SK-N-SH (cell line): ENCODE measurements at regions not wholly inside any gene's neighbourhood (a gene's known extent, or its start where the extent isn't known, plus 50 kb on each side); places are given as distances from the start of the nearest gene placed in this dataset.
A peak's percentile ranks its signal among the peaks of the same experiment; 100 is the strongest.

Experiments used
- CTCF ChIA-PET: fragments of 300-600, 350-600 bp; formaldehyde crosslinking; extraction: SDS; loops from one replicate; lab custom pipeline; 2021; lab: Yijun Ruan, JAX
- POLR2A ChIA-PET: fragments of 350-600 bp; sonication (Branson Sonifier 250); formaldehyde crosslinking; extraction: SDS; loops from one replicate; lab custom pipeline; 2020; ENCODE audit warnings: antibody characterized with exemption, inconsistent platforms; lab: Yijun Ruan, JAX
- DNase-seq: peaks from one replicate; pipeline ENCODE4 v3.0.0; 2012
- H2AFZ ChIP-seq: fragments of 200-600 bp; sonication (generic); 2 replicates; pipeline ENCODE4 v1.8.1; 2016; ENCODE audit warnings: antibody characterized with exemption, mild to moderate bottlenecking, low read depth
- H3F3A ChIP-seq: fragments of 200-600 bp; sonication (generic); replicated peaks from 2 replicates; pipeline ENCODE3; 2016; ENCODE audit warnings: antibody characterized with exemption, mild to moderate bottlenecking; ENCODE audit not compliant: insufficient read depth
- H3K27ac ChIP-seq, 2 experiments: fragments of 200-500 bp in 1 of 2; fragments of 200-600 bp in 1 of 2; sonication (Bioruptor generic) in 1 of 2; sonication (generic), shearing (Covaris generic) in 1 of 2; 2 replicates each; pipeline versions ENCODE4 v1.5.1 to v1.6.1; 2014 to 2016; ENCODE audit warnings: low read depth in 2 of 2, inconsistent platforms in 1 of 2, low read length in 1 of 2, mild to moderate bottlenecking in 1 of 2, mixed read lengths in 1 of 2
- H3K27me3 ChIP-seq: fragments of 200-600 bp; sonication (generic), shearing (Covaris generic); 2 replicates; pipeline ENCODE4 v1.6.1; 2016; ENCODE audit warnings: mixed run types; ENCODE audit not compliant: insufficient read depth
- H3K36me3 ChIP-seq, 2 experiments: fragments of 200-500 bp in 1 of 2; fragments of 200-600 bp in 1 of 2; sonication (Bioruptor generic) in 1 of 2; sonication (generic) in 1 of 2; replicated peaks in 1 of 2; 2 replicates each; pipeline versions ENCODE3 to v1.5.1; 2014 to 2016; ENCODE audit warnings: low read length in 1 of 2, mild to moderate bottlenecking in 1 of 2; ENCODE audit not compliant: insufficient read depth in 2 of 2, control insufficient read depth in 1 of 2
- H3K4me1 ChIP-seq, 2 experiments: fragments of 200-500 bp in 1 of 2; fragments of 200-600 bp in 1 of 2; sonication (Bioruptor generic) in 1 of 2; sonication (generic), shearing (Covaris generic) in 1 of 2; 2 replicates each; pipeline versions ENCODE4 v1.5.1 to v1.6.1; 2014 to 2016; ENCODE audit warnings: low read depth in 1 of 2, low read length in 1 of 2, mixed run types in 1 of 2; ENCODE audit not compliant: insufficient read depth in 2 of 2, control insufficient read depth in 1 of 2
- H3K4me2 ChIP-seq: fragments of 200-600 bp; sonication (generic), shearing (Covaris generic); 2 replicates; pipeline ENCODE4 v1.6.1; 2017; ENCODE audit warnings: mixed run types
- H3K4me3 ChIP-seq, 2 experiments: fragments of 200-500 bp in 1 of 2; fragments of 200-600 bp in 1 of 2; sonication (Bioruptor generic) in 1 of 2; sonication (generic), shearing (Covaris generic) in 1 of 2; 2 replicates each; pipeline versions ENCODE4 v1.5.1 to v1.8.1; 2014 to 2016; ENCODE audit warnings: low read depth in 2 of 2, inconsistent platforms in 1 of 2, low read length in 1 of 2, mild to moderate bottlenecking in 1 of 2, mixed read lengths in 1 of 2, moderate library complexity in 1 of 2
- H3K79me2 ChIP-seq: fragments of 200-600 bp; sonication (generic); 2 replicates; pipeline ENCODE4 v1.8.1; 2017; ENCODE audit warnings: mild to moderate bottlenecking; ENCODE audit not compliant: insufficient read depth
- H3K9ac ChIP-seq: fragments of 200-600 bp; sonication (generic); 2 replicates; pipeline ENCODE4 v1.6.1; 2017; ENCODE audit warnings: mixed run types
- H3K9me2 ChIP-seq: fragments of 200-600 bp; sonication (generic); 2 replicates; pipeline ENCODE4 v1.6.1; 2017; ENCODE audit warnings: mixed run types
- H3K9me3 ChIP-seq: fragments of 200-600 bp; sonication (generic); 2 replicates; pipeline ENCODE4 v1.6.1; 2017; ENCODE audit warnings: mixed run types, mild to moderate bottlenecking, moderate library complexity
- H4K20me1 ChIP-seq: fragments of 200-600 bp; sonication (generic); 2 replicates; pipeline ENCODE4 v1.6.1; 2017; ENCODE audit warnings: mild to moderate bottlenecking, mixed run types; ENCODE audit not compliant: insufficient read depth
- ELF1 ChIP-seq: IDR thresholded peaks from 2 replicates; pipeline ENCODE4 v1.4.0; 2012
- EZH2phosphoT487 ChIP-seq: fragments of 200-600 bp; sonication (generic); IDR thresholded peaks from 2 replicates; pipeline ENCODE4 v1.6.1; 2017; ENCODE audit warnings: low read depth, mixed run types, mild to moderate bottlenecking, antibody characterized with exemption, moderate library complexity, borderline replicate concordance
- FOSL2 ChIP-seq: IDR thresholded peaks from 2 replicates; pipeline ENCODE4 v1.4.0; 2012; ENCODE audit warnings: low read depth, mild to moderate bottlenecking, moderate library complexity, borderline replicate concordance
- GABPA ChIP-seq: IDR thresholded peaks from 2 replicates; pipeline ENCODE4 v1.4.0; 2012; ENCODE audit warnings: low read depth, mild to moderate bottlenecking
- MXI1 ChIP-seq: IDR thresholded peaks from 2 replicates; pipeline ENCODE4 v1.6.1; 2012; ENCODE audit warnings: mild to moderate bottlenecking, low read depth, low read length, improper control_type of control experiment
- NRF1 ChIP-seq: IDR thresholded peaks from 2 replicates; pipeline ENCODE4 v1.6.1; 2012; ENCODE audit warnings: low read depth, mild to moderate bottlenecking, low read length
- POLR2AphosphoS5 ChIP-seq: IDR thresholded peaks from 2 replicates; pipeline ENCODE4 v1.6.1; 2012; ENCODE audit warnings: low read depth, low read length
- RCOR1 ChIP-seq: fragments of 150-350 bp; IDR thresholded peaks from 2 replicates; pipeline ENCODE4 v1.6.1; 2017; ENCODE audit warnings: antibody characterized with exemption, low read length
- RFX5 ChIP-seq: IDR thresholded peaks from 2 replicates; pipeline ENCODE4 v1.6.1; 2012; ENCODE audit warnings: mild to moderate bottlenecking, improper control_type of control experiment, low read length
- WGBS: methylation state at CpG from one replicate; pipeline ENCODE4 v1.1.6; 2017; ENCODE audit warnings: low lambda C conversion rate; 5-methylcytosine and 5-hydroxymethylcytosine counted together
- TF ChIP-seq, protein P1 (sequence below): IDR thresholded peaks from 2 replicates; pipeline ENCODE4 v1.4.0; 2012; ENCODE audit warnings: low read depth, borderline replicate concordance
- TF ChIP-seq, protein P2 (sequence below): fragments of 150-350 bp; IDR thresholded peaks from 2 replicates; pipeline ENCODE4 v1.6.1; 2017; ENCODE audit warnings: antibody characterized with exemption, low read length, low read depth, borderline replicate concordance
- TF ChIP-seq, protein P3 (sequence below): IDR thresholded peaks from 2 replicates; pipeline ENCODE4; 2012
- TF ChIP-seq, protein P4 (sequence below): IDR thresholded peaks from 2 replicates; pipeline ENCODE4 v1.4.0; 2012; ENCODE audit warnings: low read depth, borderline replicate concordance
- TF ChIP-seq, protein P5 (sequence below): IDR thresholded peaks from 2 replicates; pipeline ENCODE4 v1.4.0; 2012; ENCODE audit warnings: low read depth
- TF ChIP-seq, protein P6 (sequence below): fragments of 200-600 bp; sonication (generic); IDR thresholded peaks from 2 replicates; pipeline ENCODE4 v1.6.1; 2017; ENCODE audit warnings: antibody characterized with exemption, mild to moderate bottlenecking, moderate library complexity

DNA sequence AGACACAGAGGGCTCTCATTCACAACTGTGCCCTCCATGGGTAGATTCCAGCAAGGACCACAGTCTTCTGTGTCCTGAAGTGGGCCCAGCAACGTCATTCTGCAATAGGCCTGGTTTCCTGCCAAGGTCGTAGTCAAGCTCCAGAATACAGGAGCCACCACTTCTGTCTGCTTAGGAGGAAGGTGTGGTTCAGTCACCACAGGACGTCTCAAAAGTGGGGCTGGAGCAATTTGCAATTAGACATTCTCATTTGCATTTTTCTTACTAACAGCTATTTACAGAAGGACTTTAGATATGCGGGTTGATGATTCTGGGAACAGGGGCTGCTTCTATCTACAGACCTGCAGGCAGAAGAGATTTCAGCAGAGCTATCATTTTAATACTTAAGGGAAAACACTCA, 58.7 kb upstream of the MYRIP start (continued):
- TF ChIP-seq, protein P1, sequence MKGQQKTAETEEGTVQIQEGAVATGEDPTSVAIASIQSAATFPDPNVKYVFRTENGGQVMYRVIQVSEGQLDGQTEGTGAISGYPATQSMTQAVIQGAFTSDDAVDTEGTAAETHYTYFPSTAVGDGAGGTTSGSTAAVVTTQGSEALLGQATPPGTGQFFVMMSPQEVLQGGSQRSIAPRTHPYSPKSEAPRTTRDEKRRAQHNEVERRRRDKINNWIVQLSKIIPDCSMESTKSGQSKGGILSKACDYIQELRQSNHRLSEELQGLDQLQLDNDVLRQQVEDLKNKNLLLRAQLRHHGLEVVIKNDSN: no peak
- TF ChIP-seq FOSL2: no peak
- TF ChIP-seq, protein P2, sequence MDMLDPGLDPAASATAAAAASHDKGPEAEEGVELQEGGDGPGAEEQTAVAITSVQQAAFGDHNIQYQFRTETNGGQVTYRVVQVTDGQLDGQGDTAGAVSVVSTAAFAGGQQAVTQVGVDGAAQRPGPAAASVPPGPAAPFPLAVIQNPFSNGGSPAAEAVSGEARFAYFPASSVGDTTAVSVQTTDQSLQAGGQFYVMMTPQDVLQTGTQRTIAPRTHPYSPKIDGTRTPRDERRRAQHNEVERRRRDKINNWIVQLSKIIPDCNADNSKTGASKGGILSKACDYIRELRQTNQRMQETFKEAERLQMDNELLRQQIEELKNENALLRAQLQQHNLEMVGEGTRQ: no peak
- TF ChIP-seq, protein P3, sequence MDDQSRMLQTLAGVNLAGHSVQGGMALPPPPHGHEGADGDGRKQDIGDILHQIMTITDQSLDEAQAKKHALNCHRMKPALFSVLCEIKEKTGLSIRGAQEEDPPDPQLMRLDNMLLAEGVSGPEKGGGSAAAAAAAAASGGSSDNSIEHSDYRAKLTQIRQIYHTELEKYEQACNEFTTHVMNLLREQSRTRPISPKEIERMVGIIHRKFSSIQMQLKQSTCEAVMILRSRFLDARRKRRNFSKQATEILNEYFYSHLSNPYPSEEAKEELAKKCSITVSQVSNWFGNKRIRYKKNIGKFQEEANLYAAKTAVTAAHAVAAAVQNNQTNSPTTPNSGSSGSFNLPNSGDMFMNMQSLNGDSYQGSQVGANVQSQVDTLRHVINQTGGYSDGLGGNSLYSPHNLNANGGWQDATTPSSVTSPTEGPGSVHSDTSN: no peak
- no peak for TF ChIP-seq NRF1
- TF ChIP-seq ELF1: no peak
- TF ChIP-seq POLR2AphosphoS5: no peak
- no peak for TF ChIP-seq RCOR1
- no peak for TF ChIP-seq EZH2phosphoT487

DNA sequence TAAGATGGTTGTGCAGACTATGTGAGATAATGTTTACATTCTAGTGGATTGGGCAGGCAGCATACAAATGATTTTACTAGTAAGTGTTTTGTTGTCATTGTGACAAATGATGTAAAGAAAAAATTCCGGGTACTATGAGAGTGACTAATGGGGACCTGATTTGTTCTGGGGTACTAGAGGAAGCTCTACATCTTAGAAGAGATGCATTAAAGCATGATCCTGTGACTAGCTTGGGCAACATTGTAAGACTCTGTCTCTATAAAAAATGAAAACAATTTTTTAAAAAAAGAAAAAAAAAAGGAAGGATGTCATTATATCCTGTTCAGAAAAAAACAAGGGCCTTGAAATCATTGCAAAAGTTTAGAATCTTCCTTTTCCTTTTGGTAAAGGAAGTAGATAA, 58.1 kb upstream of the MYRIP start:
- no peak for DNase-seq
- Histone ChIP-seq H2AFZ (no peak overlapping the region), H3K4me1 (peaks cover 0 to 18% of the 10 kb centered on the region in 2 experiments; a peak in 2 of 4 replicates), H3K9me2 (no peaks in the 10 kb centered on the region), H3K79me2 (no peaks in the 10 kb centered on the region), H3K27ac (peak overlapping the region in 1 of 2 experiments; percentile 3; a peak in 1 of 4 replicates), H3K9me3 (no peaks in the 10 kb centered on the region), H3F3A (no peaks in the 10 kb centered on the region), H3K36me3 (no peaks in the 10 kb centered on the region), H3K9ac (no peak overlapping the region), H3K4me2 (no peak overlapping the region), H3K4me3 (no peak overlapping the region), H3K27me3 (no peaks in the 10 kb centered on the region), H4K20me1 (no peaks in the 10 kb centered on the region)
- POLR2A ChIA-PET: no interaction called here
- TF ChIP-seq, protein P4, sequence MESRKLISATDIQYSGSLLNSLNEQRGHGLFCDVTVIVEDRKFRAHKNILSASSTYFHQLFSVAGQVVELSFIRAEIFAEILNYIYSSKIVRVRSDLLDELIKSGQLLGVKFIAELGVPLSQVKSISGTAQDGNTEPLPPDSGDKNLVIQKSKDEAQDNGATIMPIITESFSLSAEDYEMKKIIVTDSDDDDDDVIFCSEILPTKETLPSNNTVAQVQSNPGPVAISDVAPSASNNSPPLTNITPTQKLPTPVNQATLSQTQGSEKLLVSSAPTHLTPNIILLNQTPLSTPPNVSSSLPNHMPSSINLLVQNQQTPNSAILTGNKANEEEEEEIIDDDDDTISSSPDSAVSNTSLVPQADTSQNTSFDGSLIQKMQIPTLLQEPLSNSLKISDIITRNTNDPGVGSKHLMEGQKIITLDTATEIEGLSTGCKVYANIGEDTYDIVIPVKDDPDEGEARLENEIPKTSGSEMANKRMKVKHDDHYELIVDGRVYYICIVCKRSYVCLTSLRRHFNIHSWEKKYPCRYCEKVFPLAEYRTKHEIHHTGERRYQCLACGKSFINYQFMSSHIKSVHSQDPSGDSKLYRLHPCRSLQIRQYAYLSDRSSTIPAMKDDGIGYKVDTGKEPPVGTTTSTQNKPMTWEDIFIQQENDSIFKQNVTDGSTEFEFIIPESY: no peak
- TF ChIP-seq, protein P5, sequence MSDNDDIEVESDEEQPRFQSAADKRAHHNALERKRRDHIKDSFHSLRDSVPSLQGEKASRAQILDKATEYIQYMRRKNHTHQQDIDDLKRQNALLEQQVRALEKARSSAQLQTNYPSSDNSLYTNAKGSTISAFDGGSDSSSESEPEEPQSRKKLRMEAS: no peak
- TF ChIP-seq GABPA (no peak), RFX5 (no peak), MXI1 (no peak)
- TF ChIP-seq, protein P6, sequence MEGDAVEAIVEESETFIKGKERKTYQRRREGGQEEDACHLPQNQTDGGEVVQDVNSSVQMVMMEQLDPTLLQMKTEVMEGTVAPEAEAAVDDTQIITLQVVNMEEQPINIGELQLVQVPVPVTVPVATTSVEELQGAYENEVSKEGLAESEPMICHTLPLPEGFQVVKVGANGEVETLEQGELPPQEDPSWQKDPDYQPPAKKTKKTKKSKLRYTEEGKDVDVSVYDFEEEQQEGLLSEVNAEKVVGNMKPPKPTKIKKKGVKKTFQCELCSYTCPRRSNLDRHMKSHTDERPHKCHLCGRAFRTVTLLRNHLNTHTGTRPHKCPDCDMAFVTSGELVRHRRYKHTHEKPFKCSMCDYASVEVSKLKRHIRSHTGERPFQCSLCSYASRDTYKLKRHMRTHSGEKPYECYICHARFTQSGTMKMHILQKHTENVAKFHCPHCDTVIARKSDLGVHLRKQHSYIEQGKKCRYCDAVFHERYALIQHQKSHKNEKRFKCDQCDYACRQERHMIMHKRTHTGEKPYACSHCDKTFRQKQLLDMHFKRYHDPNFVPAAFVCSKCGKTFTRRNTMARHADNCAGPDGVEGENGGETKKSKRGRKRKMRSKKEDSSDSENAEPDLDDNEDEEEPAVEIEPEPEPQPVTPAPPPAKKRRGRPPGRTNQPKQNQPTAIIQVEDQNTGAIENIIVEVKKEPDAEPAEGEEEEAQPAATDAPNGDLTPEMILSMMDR: no peak
- WGBS: 42% methylated on average over 1 of the region's 1 CpG
- CTCF ChIA-PET: no interaction called here
